Gastroesophageal sphincter (tissue), 4 donors: ENCODE measurements at regions not wholly inside any gene's neighbourhood (a gene's known extent, or its start where the extent isn't known, plus 50 kb on each side); places are given as distances from the start of the nearest gene placed in this dataset.

Experiments used
- ATAC-seq: fragments of 150-250 bp; one replicate; pipeline ENCODE4 v1.9.1; 2016; ENCODE audit warnings: mild to moderate bottlenecking, moderate library complexity
- H3K27ac ChIP-seq, 4 donors: fragments of 200-600 bp; sonication (generic) in 3 of 4; 1 replicate in 3 of 4; 2 replicates in 1 of 4; pipeline ENCODE4 v1.5.1; 2016 to 2019
- H3K27me3 ChIP-seq: fragments of 200-600 bp; sonication (generic); one replicate; pipeline ENCODE4 v1.5.1; 2019
- H3K36me3 ChIP-seq, 2 donors: fragments of 200-600 bp; sonication (generic); one replicate each; pipeline ENCODE4 v1.5.1; 2019; ENCODE audit warnings: control low read depth in 1 of 2
- H3K4me1 ChIP-seq, 3 donors: fragments of 200-600 bp; sonication (generic); 1 replicate in 2 of 3; 2 replicates in 1 of 3; pipeline ENCODE4 v1.5.1; 2016 to 2019; ENCODE audit warnings: control low read depth in 2 of 3
- H3K4me3 ChIP-seq, 2 donors: fragments of 200-600 bp; sonication (generic); one replicate each; pipeline ENCODE4 v1.5.1; 2019; ENCODE audit warnings: mild to moderate bottlenecking in 1 of 2, moderate library complexity in 1 of 2
- H3K9me3 ChIP-seq, 3 donors: fragments of 200-600 bp; sonication (generic); one replicate each; pipeline ENCODE4 v1.5.1; 2017 to 2019; ENCODE audit warnings: control low read depth in 2 of 3
- CTCF ChIP-seq, 4 experiments: fragments of 200-600 bp in 2 of 4; fragments of 450-650 bp in 2 of 4; sonication (generic) in 1 of 4; IDR thresholded peaks; one replicate each; pipeline ENCODE4 v1.5.1; 2017 to 2019; ENCODE audit warnings: antibody characterized with exemption in 4 of 4, mild to moderate bottlenecking in 2 of 4, moderate library complexity in 2 of 4
- EP300 ChIP-seq: sonication (generic); formaldehyde crosslinking; IDR thresholded peaks from one replicate; pipeline ENCODE4 v1.6.1; 2017; ENCODE audit warnings: antibody characterized with exemption, mild to moderate bottlenecking
- POLR2A ChIP-seq, 2 donors: fragments of 450-650 bp; IDR thresholded peaks; one replicate each; pipeline ENCODE4 v1.6.1; 2017; ENCODE audit warnings: antibody characterized with exemption in 2 of 2, mild to moderate bottlenecking in 2 of 2, moderate library complexity in 1 of 2
- POLR2AphosphoS5 ChIP-seq: sonication (generic); formaldehyde crosslinking; IDR thresholded peaks from one replicate; pipeline ENCODE4 v1.6.1; 2017; ENCODE audit warnings: antibody characterized with exemption
- WGBS, 2 donors: methylation state at CpG; one replicate each; pipeline ENCODE4 v1.1.5; 2018; ENCODE audit warnings: low coverage in 1 of 2; 5-methylcytosine and 5-hydroxymethylcytosine counted together

GRCh38 chr16:59612094-59612493, 878.0 kb upstream of the GOT2 start:
- WGBS, 2 donors, result 56 to 63% methylated on average over 3 of the region's 3 CpGs
- no peaks in the 10 kb centered on the region for H3K9me3 ChIP-seq
- no peaks in the 10 kb centered on the region for H3K4me1 ChIP-seq
- ATAC-seq, result no peak
- H3K36me3 ChIP-seq, result no peaks in the 10 kb centered on the region
- no peak for TF ChIP-seq EP300
- no peak for TF ChIP-seq POLR2A (IDR thresholded peaks at IDR 0.05)
- TF ChIP-seq CTCF (IDR thresholded peaks at IDR 0.05), result no peak
- TF ChIP-seq POLR2AphosphoS5, result no peak
- no peaks in the 10 kb centered on the region for H3K27me3 ChIP-seq
- H3K4me3 ChIP-seq, result no peak overlapping the region
- H3K27ac ChIP-seq, result no peak overlapping the region

- TF ChIP-seq POLR2AphosphoS5 (no peak), CTCF (IDR thresholded peaks at IDR 0.05) (no peak), EP300 (no peak), POLR2A (IDR thresholded peaks at IDR 0.05) (no peak)
- Histone ChIP-seq H3K27ac (no peak overlapping the region), H3K4me3 (no peak overlapping the region), H3K36me3 (no peaks in the 10 kb centered on the region), H3K27me3 (no peaks in the 10 kb centered on the region), H3K4me1 (no peaks in the 10 kb centered on the region), H3K9me3 (no peaks in the 10 kb centered on the region)
- ATAC-seq, result no peak
- 62 to 93% methylated on average over 3 of the region's 3 CpGs for WGBS, 2 donors
These were observed 877.4 kb upstream of the GOT2 start for GRCh38 chr16:59611556-59611955.

GRCh38 chr16:59605706-59606105, 871.6 kb upstream of the GOT2 start:
- Histone ChIP-seq H3K27ac (no peak overlapping the region), H3K4me1 (no peaks in the 10 kb centered on the region), H3K4me3 (no peak overlapping the region), H3K9me3 (no peaks in the 10 kb centered on the region), H3K36me3 (no peaks in the 10 kb centered on the region), H3K27me3 (no peaks in the 10 kb centered on the region)
- 48 to 52% methylated on average over 2 of the region's 2 CpGs for WGBS, 2 donors
- no peak for TF ChIP-seq POLR2AphosphoS5
- TF ChIP-seq POLR2A (IDR thresholded peaks at IDR 0.05), result no peak
- no peak for TF ChIP-seq EP300
- TF ChIP-seq CTCF (IDR thresholded peaks at IDR 0.05), result no peak
- ATAC-seq, result no peak

GRCh38 chr16:59604354-59604753, 870.2 kb upstream of the GOT2 start:
- ATAC-seq, result no peak
- 81 to 100% methylated on average over 1 of the region's 1 CpG for WGBS, 2 donors
- no peak overlapping the region for H3K4me3 ChIP-seq
- no peaks in the 10 kb centered on the region for H3K4me1 ChIP-seq
- TF ChIP-seq POLR2A (IDR thresholded peaks at IDR 0.05) (no peak), EP300 (no peak), CTCF (IDR thresholded peaks at IDR 0.05) (no peak)
- H3K36me3 ChIP-seq, result no peaks in the 10 kb centered on the region
- no peaks in the 10 kb centered on the region for H3K9me3 ChIP-seq
- H3K27ac ChIP-seq, result no peak overlapping the region
- H3K27me3 ChIP-seq, result no peaks in the 10 kb centered on the region

- ATAC-seq, result no peak
- WGBS, 2 donors, result 64 to 75% methylated on average over 1 of the region's 2 CpGs
- Histone ChIP-seq H3K27ac (no peak overlapping the region), H3K4me1 (no peaks in the 10 kb centered on the region), H3K4me3 (no peak overlapping the region), H3K9me3 (no peaks in the 10 kb centered on the region), H3K36me3 (no peaks in the 10 kb centered on the region), H3K27me3 (no peaks in the 10 kb centered on the region)
- TF ChIP-seq POLR2AphosphoS5 (no peak), CTCF (IDR thresholded peaks at IDR 0.05) (no peak), EP300 (no peak), POLR2A (IDR thresholded peaks at IDR 0.05) (no peak)
These were observed 867.3 kb upstream of the GOT2 start for GRCh38 chr16:59601452-59601851.
